Activated effector memory CD4-positive, alpha-beta T cell treated with Interleukin-2 at 50 U/mL for 16 hours (primary cell): ENCODE measurements at regions not wholly inside any gene's neighbourhood (a gene's known extent, or its start where the extent isn't known, plus 50 kb on each side); places are given as distances from the start of the nearest gene placed in this dataset.
"Not testable (repeated sequence)": the region's sequence is repeated elsewhere in the genome, so short reads cannot be mapped to it uniquely, and the experiment has no call there.

Experiments used
- DNase-seq: peaks from one replicate; pipeline ENCODE4 v3.0.0-alpha.2; 2020

GRCh38 chr10:64134676-64135075, 613.5 kb downstream of the REEP3 start:
- DNase-seq: no peak

- no peak for DNase-seq
Observed at GRCh38 chr10:64142395-64142794, 621.2 kb downstream of the REEP3 start.

GRCh38 chr10:64148607-64149006, 627.4 kb downstream of the REEP3 start:
- no peak for DNase-seq

- no peak for DNase-seq
Observed at GRCh38 chr10:64156166-64156565, 635.0 kb downstream of the REEP3 start.

GRCh38 chr10:64158551-64158950, 637.4 kb downstream of the REEP3 start:
- no peak for DNase-seq

GRCh38 chr10:64159910-64160872, 639.0 kb downstream of the REEP3 start:
- no peak for DNase-seq

- no peak for DNase-seq
Observed at GRCh38 chr10:64170791-64171190, 649.6 kb downstream of the REEP3 start.

GRCh38 chr10:64173826-64174225, 652.6 kb downstream of the REEP3 start:
- no peak for DNase-seq

GRCh38 chr10:64174666-64175255, 653.6 kb downstream of the REEP3 start:
- no peak for DNase-seq

GRCh38 chr10:64175271-64175962, 654.2 kb downstream of the REEP3 start:
- DNase-seq: no peak

GRCh38 chr10:64182671-64183070, 661.5 kb downstream of the REEP3 start:
- DNase-seq: no peak

GRCh38 chr10:64191286-64191685, 670.1 kb downstream of the REEP3 start:
- no peak for DNase-seq

- DNase-seq: no peak
Observed at GRCh38 chr10:64196638-64197315, 675.6 kb downstream of the REEP3 start.

- no peak for DNase-seq
Observed at GRCh38 chr10:64201936-64202335, 680.7 kb downstream of the REEP3 start.

GRCh38 chr10:64204504-64204903, 683.3 kb downstream of the REEP3 start:
- DNase-seq: not testable (repeated sequence)

- DNase-seq: no peak
Observed at GRCh38 chr10:64206409-64206808, 685.2 kb downstream of the REEP3 start.

- DNase-seq: no peak
Observed at GRCh38 chr10:64209561-64209960, 688.4 kb downstream of the REEP3 start.

- DNase-seq: no peak
Observed at GRCh38 chr10:64210211-64210610, 689.0 kb downstream of the REEP3 start.

- DNase-seq: no peak
Observed at GRCh38 chr10:64211466-64211865, 690.3 kb downstream of the REEP3 start.

GRCh38 chr10:64215088-64215487, 693.9 kb downstream of the REEP3 start:
- DNase-seq: no peak

GRCh38 chr10:64219271-64220025, 698.2 kb downstream of the REEP3 start:
- DNase-seq: no peak

GRCh38 chr10:64234489-64234888, 713.3 kb downstream of the REEP3 start:
- no peak for DNase-seq
